ENCODE measurements at regions not wholly inside any gene's neighbourhood (a gene's known extent, or its start where the extent isn't known, plus 50 kb on each side); places are given as distances from the start of the nearest gene placed in this dataset.

GRCh38 chr11:92554688-92555087 is 330.1 kb downstream of the FAT3 start:
- H3K27ac ChIP-seq, result no peak overlapping the region
- no peaks in the 10 kb centered on the region for H3K9me3 ChIP-seq
- H3K27me3 ChIP-seq, result no peaks in the 10 kb centered on the region
- DNase-seq, result no peak
- no peaks in the 10 kb centered on the region for H3K36me3 ChIP-seq
- no peak for TF ChIP-seq POLR2A (IDR thresholded peaks at IDR 0.05)
- no peak for TF ChIP-seq CTCF (IDR thresholded peaks at IDR 0.05)
- H3K4me1 ChIP-seq, result no peaks in the 10 kb centered on the region
- H3K4me3 ChIP-seq, result no peak overlapping the region

- no peaks in the 10 kb centered on the region for H3K4me1 ChIP-seq
- no peaks in the 10 kb centered on the region for H3K36me3 ChIP-seq
- TF ChIP-seq POLR2A (IDR thresholded peaks at IDR 0.05) (no peak), CTCF (IDR thresholded peaks at IDR 0.05) (no peak)
- H3K9me3 ChIP-seq, result no peaks in the 10 kb centered on the region
- DNase-seq, result no peak
- H3K4me3 ChIP-seq, result no peak overlapping the region
- H3K27me3 ChIP-seq, result no peaks in the 10 kb centered on the region
- no peak overlapping the region for H3K27ac ChIP-seq
Observed at GRCh38 chr11:92556431-92556830, 331.8 kb downstream of the FAT3 start.

- Histone ChIP-seq H3K4me3 (no peak overlapping the region), H3K27me3 (no peaks in the 10 kb centered on the region), H3K9me3 (no peaks in the 10 kb centered on the region), H3K36me3 (no peaks in the 10 kb centered on the region), H3K27ac (no peak overlapping the region), H3K4me1 (no peaks in the 10 kb centered on the region)
- no peak for DNase-seq
- TF ChIP-seq CTCF (IDR thresholded peaks at IDR 0.05) (no peak), POLR2A (IDR thresholded peaks at IDR 0.05) (no peak)
Observed at GRCh38 chr11:92557879-92558278, 333.3 kb downstream of the FAT3 start.

GRCh38 chr11:92558323-92558722 is 333.7 kb downstream of the FAT3 start:
- Histone ChIP-seq H3K4me3 (no peak overlapping the region), H3K4me1 (no peaks in the 10 kb centered on the region), H3K9me3 (no peaks in the 10 kb centered on the region), H3K27ac (no peak overlapping the region), H3K27me3 (no peaks in the 10 kb centered on the region), H3K36me3 (no peaks in the 10 kb centered on the region)
- no peak for DNase-seq
- TF ChIP-seq POLR2A (IDR thresholded peaks at IDR 0.05), result no peak

- Histone ChIP-seq H3K4me1 (no peaks in the 10 kb centered on the region), H3K27ac (no peak overlapping the region), H3K9me3 (no peaks in the 10 kb centered on the region), H3K4me3 (no peak overlapping the region), H3K27me3 (no peaks in the 10 kb centered on the region), H3K36me3 (no peaks in the 10 kb centered on the region)
- TF ChIP-seq POLR2A (IDR thresholded peaks at IDR 0.05), result no peak
- no peak for TF ChIP-seq CTCF (IDR thresholded peaks at IDR 0.05)
- DNase-seq, result no peak
Observed at GRCh38 chr11:92569726-92570125, 345.1 kb downstream of the FAT3 start.

- H3K36me3 ChIP-seq, result no peaks in the 10 kb centered on the region
- no peaks in the 10 kb centered on the region for H3K4me1 ChIP-seq
- no peak overlapping the region for H3K27ac ChIP-seq
- no peaks in the 10 kb centered on the region for H3K27me3 ChIP-seq
- DNase-seq, result no peak
- no peaks in the 10 kb centered on the region for H3K9me3 ChIP-seq
- TF ChIP-seq CTCF (IDR thresholded peaks at IDR 0.05) (no peak), POLR2A (IDR thresholded peaks at IDR 0.05) (no peak)
- H3K4me3 ChIP-seq, result no peak overlapping the region
Observed at GRCh38 chr11:92572559-92572958, 347.9 kb downstream of the FAT3 start.

All from Peyer's patch (tissue), 4 donors.